H9 (cell line): ENCODE measurements at regions not wholly inside any gene's neighbourhood (a gene's known extent, or its start where the extent isn't known, plus 50 kb on each side); places are given as distances from the start of the nearest gene placed in this dataset.

Source experiments
- DNase-seq: peaks from one replicate; pipeline ENCODE4 v3.0.0-alpha.2; 2017
- H2AFZ ChIP-seq: one replicate; pipeline ENCODE4 v1.6.1; 2013; ENCODE audit warnings: mild to moderate bottlenecking, low read length, control low read depth, moderate library complexity
- H2AK5ac ChIP-seq: 2 replicates; pipeline ENCODE4 v1.6.1; 2013; ENCODE audit warnings: low read length, control low read depth, mixed read lengths; ENCODE audit not compliant: insufficient read length
- H2BK120ac ChIP-seq: one replicate; pipeline ENCODE4 v1.6.1; 2013; ENCODE audit warnings: low read depth, mild to moderate bottlenecking, low read length, control low read depth, inconsistent platforms; ENCODE audit not compliant: poor library complexity, severe bottlenecking
- H2BK12ac ChIP-seq: 2 replicates; pipeline ENCODE4 v1.6.1; 2013; ENCODE audit warnings: low read length, control low read depth, mixed read lengths, low read depth; ENCODE audit not compliant: insufficient read length
- H2BK15ac ChIP-seq: 2 replicates; pipeline ENCODE4 v1.6.1; 2013; ENCODE audit warnings: low read depth, low read length, control low read depth
- H2BK20ac ChIP-seq: one replicate; pipeline ENCODE4 v1.6.1; 2013; ENCODE audit warnings: low read depth, mild to moderate bottlenecking, low read length, control low read depth, inconsistent platforms; ENCODE audit not compliant: poor library complexity, severe bottlenecking
- H2BK5ac ChIP-seq: 2 replicates; pipeline ENCODE4 v1.6.1; 2013; ENCODE audit warnings: low read length, control low read depth, mixed read lengths; ENCODE audit not compliant: insufficient read length
- H3K14ac ChIP-seq: 2 replicates; pipeline ENCODE4 v1.6.1; 2013; ENCODE audit warnings: low read length, control low read depth; ENCODE audit not compliant: insufficient read depth
- H3K18ac ChIP-seq: 2 replicates; pipeline ENCODE4 v1.6.1; 2013; ENCODE audit warnings: low read depth, mild to moderate bottlenecking, mixed read lengths, low read length, control low read depth; ENCODE audit not compliant: insufficient read length
- H3K23ac ChIP-seq: 2 replicates; pipeline ENCODE4 v1.6.1; 2013; ENCODE audit warnings: low read length, control low read depth, mixed read lengths, low read depth; ENCODE audit not compliant: insufficient read length
- H3K23me2 ChIP-seq: 2 replicates; pipeline ENCODE4 v1.6.1; 2013; ENCODE audit warnings: low read depth, mild to moderate bottlenecking, mixed read lengths, low read length, control low read depth; ENCODE audit not compliant: insufficient read length, poor library complexity, severe bottlenecking
- H3K27ac ChIP-seq: 2 replicates; pipeline ENCODE4 v1.5.1; 2013; ENCODE audit warnings: low read length, control low read depth, mixed read lengths, low read depth; ENCODE audit not compliant: insufficient read length
- H3K27me3 ChIP-seq: 2 replicates; pipeline ENCODE4 v1.6.1; 2013; ENCODE audit warnings: low read length, control low read depth, inconsistent platforms; ENCODE audit not compliant: insufficient read depth
- H3K4ac ChIP-seq: 2 replicates; pipeline ENCODE4 v1.6.1; 2013; ENCODE audit warnings: low read depth, mild to moderate bottlenecking, control low read depth, inconsistent platforms, low read length, moderate library complexity
- H3K4me1 ChIP-seq: 2 replicates; pipeline ENCODE4 v1.6.1; 2013; ENCODE audit warnings: low read length, control low read depth, inconsistent platforms; ENCODE audit not compliant: insufficient read depth
- H3K4me2 ChIP-seq: 2 replicates; pipeline ENCODE4 v1.6.1; 2013; ENCODE audit warnings: low read length, control low read depth, mixed read lengths; ENCODE audit not compliant: insufficient read length, insufficient read depth
- H3K56ac ChIP-seq: 2 replicates; pipeline ENCODE4 v1.6.1; 2013; ENCODE audit warnings: low read depth, mild to moderate bottlenecking, mixed read lengths, low read length, control low read depth; ENCODE audit not compliant: insufficient read length
- H3K79me1 ChIP-seq: 2 replicates; pipeline ENCODE4 v1.6.1; 2013; ENCODE audit warnings: low read depth, mild to moderate bottlenecking, moderate library complexity, low read length, control low read depth, inconsistent platforms; ENCODE audit not compliant: insufficient read depth, poor library complexity, severe bottlenecking
- H3K79me2 ChIP-seq: 2 replicates; pipeline ENCODE4 v1.6.1; 2013; ENCODE audit warnings: low read length, control low read depth, inconsistent platforms; ENCODE audit not compliant: insufficient read depth
- H3K9ac ChIP-seq: 2 replicates; pipeline ENCODE4 v1.6.1; 2013; ENCODE audit warnings: low read length, control low read depth, mixed read lengths; ENCODE audit not compliant: insufficient read length; ENCODE audit errors: extremely low read depth
- H3K9me3 ChIP-seq: one replicate; pipeline ENCODE4 v1.6.1; 2013; ENCODE audit warnings: low read depth, low read length, inconsistent platforms; ENCODE audit not compliant: control insufficient read depth
- H3T11ph ChIP-seq: one replicate; pipeline ENCODE4 v1.6.1; 2013; ENCODE audit warnings: mild to moderate bottlenecking, low read length, control low read depth, inconsistent platforms
- H4K20me1 ChIP-seq: one replicate; pipeline ENCODE4 v1.6.1; 2013; ENCODE audit not compliant: control insufficient read depth, insufficient read length, insufficient read depth
- H4K5ac ChIP-seq: 2 replicates; pipeline ENCODE4 v1.6.1; 2013; ENCODE audit warnings: low read depth, mild to moderate bottlenecking, mixed read lengths, low read length, control low read depth; ENCODE audit not compliant: insufficient read length
- H4K8ac ChIP-seq: replicated peaks from 2 replicates; pipeline ENCODE4 v1.6.1; 2013; ENCODE audit warnings: low read length, control low read depth, mixed read lengths, low read depth; ENCODE audit not compliant: insufficient read length
- H4K91ac ChIP-seq: 2 replicates; pipeline ENCODE4 v1.6.1; 2013; ENCODE audit warnings: low read depth, mild to moderate bottlenecking, moderate library complexity, mixed read lengths, low read length, control low read depth; ENCODE audit not compliant: insufficient read length
- H3K27ac Mint-ChIP-seq, 3 experiments: 2 replicates in 2 of 3; 3 replicates in 1 of 3; pipeline ENCODE4 v1.8.0; 2020 to 2021; ENCODE audit warnings: mixed read lengths in 3 of 3, mild to moderate bottlenecking in 1 of 3, moderate library complexity in 1 of 3
- H3K27me3 Mint-ChIP-seq: 2 replicates; pipeline ENCODE4 v1.8.0; 2021; ENCODE audit warnings: low read depth, mild to moderate bottlenecking, moderate library complexity, mixed read lengths
- H3K36me3 Mint-ChIP-seq, 3 experiments: 2 replicates in 2 of 3; 3 replicates in 1 of 3; pipeline ENCODE4 v1.8.0; 2020 to 2021; ENCODE audit warnings: low read depth in 3 of 3, mixed read lengths in 3 of 3; ENCODE audit not compliant: insufficient read depth in 1 of 3
- H3K4me1 Mint-ChIP-seq, 2 experiments: 2 replicates each; pipeline ENCODE4 v1.8.0; 2020; ENCODE audit warnings: mixed read lengths in 2 of 2
- H3K4me3 Mint-ChIP-seq, 2 experiments: 2 replicates in 1 of 2; 3 replicates in 1 of 2; pipeline ENCODE4 v1.8.0; 2020 to 2021; ENCODE audit warnings: mild to moderate bottlenecking in 2 of 2, mixed read lengths in 2 of 2, moderate library complexity in 1 of 2
- H3K9me3 Mint-ChIP-seq, 2 experiments: 2 replicates in 1 of 2; 3 replicates in 1 of 2; pipeline ENCODE4 v1.8.0; 2020; ENCODE audit warnings: mild to moderate bottlenecking in 2 of 2, mixed read lengths in 2 of 2, moderate library complexity in 1 of 2
- CTCF ChIP-seq: fragments of 200-600 bp; sonication (generic); conservative IDR thresholded peaks from 3 replicates; pipeline ENCODE4 v1.8.0; 2021; ENCODE audit warnings: antibody characterized with exemption, mild to moderate bottlenecking
- WGBS: extraction: QIAGEN DNeasy Blood & Tissue Kit; methylation state at CpG from one replicate; pipeline ENCODE4 v1.1.7; 2013; ENCODE audit warnings: missing lambda C conversion rate, low lambda C conversion rate, mixed read lengths; ENCODE audit not compliant: insufficient read length; ENCODE audit errors: extremely low coverage; 5-methylcytosine and 5-hydroxymethylcytosine counted together

GRCh38 chr2:126765395-126765794 is 109.4 kb downstream of the GYPC start:
- TF ChIP-seq CTCF: no peak
- Histone ChIP-seq H3K9ac (no peak overlapping the region), H2BK15ac (no peak overlapping the region), H3K23ac (no peak overlapping the region), H3K27me3 (no peaks in the 10 kb centered on the region), H2BK12ac (no peak overlapping the region), H2BK5ac (no peak overlapping the region), H2BK120ac (no peak overlapping the region), H4K91ac (no peak overlapping the region), H3K79me1 (no peaks in the 10 kb centered on the region), H3K4ac (no peak overlapping the region), H3K79me2 (no peaks in the 10 kb centered on the region), H2AFZ (no peak overlapping the region), H3T11ph (no peak overlapping the region), H3K27ac (no peak overlapping the region), H3K56ac (no peak overlapping the region), H3K18ac (no peak overlapping the region), H2AK5ac (no peak overlapping the region), H3K9me3 (no peaks in the 10 kb centered on the region), H4K8ac (no peak overlapping the region), H4K5ac (no peak overlapping the region), H3K4me1 (no peaks in the 10 kb centered on the region), H3K23me2 (no peaks in the 10 kb centered on the region), H4K20me1 (no peaks in the 10 kb centered on the region), H2BK20ac (no peak overlapping the region), H3K4me2 (no peak overlapping the region), H3K14ac (no peak overlapping the region)
- Mint-ChIP-seq H3K27ac (no peak overlapping the region), H3K4me3 (no peak overlapping the region), H3K4me1 (no peaks in the 10 kb centered on the region), H3K9me3 (no peaks in the 10 kb centered on the region), H3K27me3 (peaks cover 6% of the 10 kb centered on the region), H3K36me3 (no peaks in the 10 kb centered on the region)
- no CpG with 5 or more reads among the region's 3 CpGs for WGBS
- no peak for DNase-seq
